ACC112 (cell line): ENCODE measurements at regions not wholly inside any gene's neighbourhood (a gene's known extent, or its start where the extent isn't known, plus 50 kb on each side); places are given as distances from the start of the nearest gene placed in this dataset.
A peak's percentile ranks its signal among the peaks of the same experiment; 100 is the strongest.

Experiments
- H2AFZ ChIP-seq: fragments of 200-600 bp; sonication (generic); one replicate; pipeline ENCODE4 v1.6.0; 2017; ENCODE audit warnings: antibody characterized with exemption, low read length; ENCODE audit not compliant: unreplicated experiment
- H3K27ac ChIP-seq: fragments of 200-600 bp; sonication (generic); 2 replicates; pipeline ENCODE4 v1.5.1; 2014; ENCODE audit warnings: low read depth, mild to moderate bottlenecking, antibody characterized with exemption, low read length, moderate library complexity
- H3K27me3 ChIP-seq: fragments of 200-600 bp; sonication (generic); 2 replicates; pipeline ENCODE4 v1.6.1; 2014; ENCODE audit warnings: mild to moderate bottlenecking, antibody characterized with exemption, low read length, moderate library complexity, mixed read lengths; ENCODE audit not compliant: insufficient read depth
- H3K36me3 ChIP-seq: fragments of 200-600 bp; sonication (generic); 2 replicates; pipeline ENCODE4 v1.6.1; 2016; ENCODE audit warnings: mild to moderate bottlenecking, antibody characterized with exemption, low read length, moderate library complexity, mixed read lengths; ENCODE audit not compliant: insufficient read depth
- H3K4me1 ChIP-seq: fragments of 200-600 bp; sonication (generic); one replicate; pipeline ENCODE4 v1.6.1; 2016; ENCODE audit warnings: low read length, mixed read lengths; ENCODE audit not compliant: insufficient read depth, unreplicated experiment, control insufficient read depth
- H3K4me3 ChIP-seq: fragments of 200-600 bp; sonication (generic); 2 replicates; pipeline ENCODE4 v1.5.1; 2014; ENCODE audit warnings: mild to moderate bottlenecking, low read depth, low read length
- H3K79me2 ChIP-seq: fragments of 200-600 bp; sonication (generic); one replicate; pipeline ENCODE4 v1.6.0; 2016; ENCODE audit warnings: low read length; ENCODE audit not compliant: control insufficient read depth, unreplicated experiment, insufficient read depth

DNA sequence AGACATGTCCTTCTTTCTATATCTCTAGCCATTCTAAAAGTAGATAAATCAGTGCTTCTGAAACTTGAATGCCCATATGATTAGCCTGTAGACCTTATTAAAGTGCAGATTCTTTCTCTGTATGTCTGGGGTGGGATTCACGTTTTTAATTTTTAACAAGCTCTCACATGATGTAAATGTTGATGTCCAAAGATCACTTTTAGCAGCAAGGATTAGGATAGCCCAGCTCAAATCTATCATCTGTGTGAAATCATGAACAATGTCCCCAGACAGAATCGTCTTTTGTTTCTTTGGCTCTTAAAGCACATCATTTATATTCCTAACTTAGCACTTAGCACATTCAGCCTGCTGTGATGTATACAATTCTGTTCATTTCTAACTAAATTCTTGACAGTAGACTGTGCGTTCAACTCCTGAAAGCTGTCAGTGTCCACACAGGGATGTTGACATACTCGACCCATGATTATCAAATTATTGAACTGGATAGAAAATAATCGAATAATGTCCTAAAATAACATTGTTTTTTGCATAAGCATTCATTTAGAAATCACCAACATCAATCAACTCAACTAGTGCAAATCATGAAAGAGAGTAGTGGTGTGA is 102.1 kb upstream of the MLIP start:
- Histone ChIP-seq H3K27me3 (no peaks in the 10 kb centered on the region), H3K27ac (no peak overlapping the region), H3K36me3 (no peaks in the 10 kb centered on the region), H3K4me3 (no peak overlapping the region), H3K4me1 (peaks cover 12% of the 10 kb centered on the region), H3K79me2 (no peaks in the 10 kb centered on the region), H2AFZ (no peak overlapping the region)

DNA sequence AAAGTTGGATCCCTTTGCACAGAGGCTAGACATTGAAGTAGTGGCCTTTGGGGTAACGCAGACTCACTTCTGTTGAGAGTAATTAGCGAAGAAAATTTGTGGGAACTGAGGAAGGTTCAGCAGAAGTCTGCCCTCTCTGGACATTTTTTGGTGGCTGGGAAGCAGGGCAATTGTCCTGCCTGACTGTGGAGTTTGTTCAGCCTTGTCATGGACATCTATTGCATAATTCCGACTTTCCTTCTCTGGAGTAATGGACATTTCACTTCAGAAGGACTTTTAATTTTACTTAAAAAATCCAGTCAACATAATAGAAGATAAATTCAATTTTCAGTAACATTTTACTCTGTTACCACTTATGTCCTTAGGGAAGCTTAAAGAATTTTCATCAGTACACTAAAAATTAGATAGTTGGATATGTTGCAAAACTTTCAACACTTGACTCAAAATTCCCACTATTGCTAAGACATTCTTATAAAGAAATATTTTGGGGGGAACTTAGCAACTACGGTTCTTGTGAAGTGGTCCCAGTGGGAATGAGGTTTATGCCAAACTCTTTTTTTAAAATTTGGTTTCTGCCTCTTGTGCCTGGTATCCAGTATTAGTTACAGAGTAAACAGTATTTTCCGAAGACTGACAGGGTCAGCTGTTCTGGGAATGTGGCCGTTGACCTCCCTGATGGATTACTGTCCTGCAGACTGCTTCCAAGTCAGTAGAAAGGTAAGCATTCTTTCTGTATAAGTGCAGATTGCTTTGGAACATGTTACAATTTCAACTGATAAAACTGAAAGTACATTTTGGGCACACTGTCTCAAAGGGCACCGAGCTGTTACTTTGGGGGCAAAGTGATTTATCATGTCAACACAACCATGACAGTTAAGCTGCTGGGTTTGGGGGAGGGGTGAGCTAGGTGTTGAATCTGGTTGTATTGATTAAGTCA is 100.6 kb upstream of the MLIP start:
- peak overlapping the region; percentile 63 for H3K4me3 ChIP-seq
- no peaks in the 10 kb centered on the region for H3K27me3 ChIP-seq
- H2AFZ ChIP-seq = peak overlapping the region; percentile 64
- peak overlapping the region; percentile 70 for H3K27ac ChIP-seq
- H3K79me2 ChIP-seq = no peaks in the 10 kb centered on the region
- no peaks in the 10 kb centered on the region for H3K36me3 ChIP-seq
- H3K4me1 ChIP-seq = peaks cover 12% of the 10 kb centered on the region

DNA sequence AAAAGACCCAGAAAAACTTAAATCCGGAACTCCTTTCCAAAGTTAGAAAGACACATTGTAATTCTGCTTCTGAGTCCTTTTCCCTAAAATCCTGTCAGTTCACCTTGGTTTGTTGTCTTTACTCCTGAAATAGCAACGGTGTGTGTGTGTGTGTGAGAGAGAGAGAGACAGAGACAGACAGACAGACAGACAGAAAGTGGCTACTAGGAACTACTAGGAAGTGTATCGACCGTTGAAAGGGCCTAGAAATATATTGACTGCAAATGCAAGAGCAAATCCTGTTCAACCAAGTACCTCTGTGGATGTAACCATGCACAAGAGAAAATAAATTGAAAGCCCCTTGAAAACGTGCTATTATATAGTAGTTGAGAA is 100.0 kb upstream of the MLIP start:
- Histone ChIP-seq H3K79me2 (no peaks in the 10 kb centered on the region), H3K4me3 (peak overlapping the region; percentile 63), H3K4me1 (peaks cover 12% of the 10 kb centered on the region), H3K27ac (peak overlapping the region; percentile 70), H3K27me3 (no peaks in the 10 kb centered on the region), H3K36me3 (no peaks in the 10 kb centered on the region), H2AFZ (no peak overlapping the region)

DNA sequence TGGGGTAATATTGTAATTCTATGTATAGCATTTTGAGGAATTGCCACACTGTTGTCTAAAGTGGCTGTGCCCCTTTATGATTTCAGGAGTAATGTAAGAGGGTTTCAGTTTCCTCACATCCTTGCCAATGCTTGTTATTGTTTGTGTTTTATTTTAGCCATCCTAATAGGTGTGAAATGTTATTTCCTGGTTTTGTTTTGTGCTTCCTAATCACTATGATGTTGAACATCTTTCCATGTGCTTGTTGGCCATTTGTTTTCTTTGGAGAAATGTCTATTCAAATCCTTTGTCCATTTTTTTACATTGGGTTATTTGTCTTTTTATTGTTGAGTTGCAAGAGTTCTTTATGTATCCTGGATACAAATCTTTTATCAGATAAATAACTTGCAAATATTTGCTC is 97.3 kb upstream of the MLIP start:
- peaks cover 12% of the 10 kb centered on the region for H3K4me1 ChIP-seq
- H3K4me3 ChIP-seq = no peak overlapping the region
- no peak overlapping the region for H2AFZ ChIP-seq
- no peak overlapping the region for H3K27ac ChIP-seq
- H3K27me3 ChIP-seq = no peaks in the 10 kb centered on the region
- H3K36me3 ChIP-seq = no peaks in the 10 kb centered on the region
- H3K79me2 ChIP-seq = no peaks in the 10 kb centered on the region

DNA sequence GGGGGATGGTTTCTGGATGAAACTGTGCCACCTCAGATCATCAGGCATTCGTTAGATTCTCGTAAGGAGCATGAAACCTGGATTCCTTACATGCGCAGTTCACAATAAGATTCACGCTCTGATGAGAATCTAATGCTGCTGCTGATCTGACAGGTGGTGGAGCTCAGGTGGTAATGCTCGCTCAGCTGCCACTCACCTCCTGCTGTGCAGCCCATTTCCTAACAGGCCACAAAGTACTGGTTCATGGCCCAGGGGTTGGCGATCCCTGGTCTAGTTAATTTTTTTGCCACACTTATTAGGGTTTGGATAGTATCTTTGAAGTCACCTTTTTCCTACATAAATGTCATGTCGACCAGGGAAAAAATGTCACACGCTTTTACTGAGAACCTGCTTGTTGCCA is 96.8 kb upstream of the MLIP start:
- H3K4me1 ChIP-seq = peaks cover 12% of the 10 kb centered on the region
- no peaks in the 10 kb centered on the region for H3K79me2 ChIP-seq
- H3K27ac ChIP-seq = no peak overlapping the region
- no peak overlapping the region for H2AFZ ChIP-seq
- H3K4me3 ChIP-seq = no peak overlapping the region
- H3K27me3 ChIP-seq = no peaks in the 10 kb centered on the region
- no peaks in the 10 kb centered on the region for H3K36me3 ChIP-seq

DNA sequence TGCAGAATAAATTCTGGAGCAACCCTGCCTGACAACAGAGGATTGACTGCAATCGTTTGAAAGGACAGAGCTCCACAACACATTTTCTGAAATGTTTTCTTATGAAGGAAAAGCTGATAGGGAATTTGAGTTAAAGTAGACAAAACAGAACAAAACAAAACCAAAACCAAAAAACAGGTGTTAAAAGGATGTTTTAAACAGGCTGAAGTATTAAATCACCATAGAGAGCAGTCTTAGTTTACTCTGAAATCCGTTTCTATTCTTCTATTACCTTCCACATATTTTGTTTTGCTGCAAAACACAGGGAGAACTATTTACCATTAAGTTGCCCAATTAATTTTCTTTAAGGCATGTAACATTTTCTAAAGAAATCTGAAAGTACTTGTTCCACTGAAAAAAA is 93.4 kb upstream of the MLIP start:
- H3K27me3 ChIP-seq = no peaks in the 10 kb centered on the region
- no peaks in the 10 kb centered on the region for H3K36me3 ChIP-seq
- no peaks in the 10 kb centered on the region for H3K79me2 ChIP-seq
- H3K4me3 ChIP-seq = no peak overlapping the region
- H3K27ac ChIP-seq = no peak overlapping the region
- no peaks in the 10 kb centered on the region for H3K4me1 ChIP-seq
- no peak overlapping the region for H2AFZ ChIP-seq

DNA sequence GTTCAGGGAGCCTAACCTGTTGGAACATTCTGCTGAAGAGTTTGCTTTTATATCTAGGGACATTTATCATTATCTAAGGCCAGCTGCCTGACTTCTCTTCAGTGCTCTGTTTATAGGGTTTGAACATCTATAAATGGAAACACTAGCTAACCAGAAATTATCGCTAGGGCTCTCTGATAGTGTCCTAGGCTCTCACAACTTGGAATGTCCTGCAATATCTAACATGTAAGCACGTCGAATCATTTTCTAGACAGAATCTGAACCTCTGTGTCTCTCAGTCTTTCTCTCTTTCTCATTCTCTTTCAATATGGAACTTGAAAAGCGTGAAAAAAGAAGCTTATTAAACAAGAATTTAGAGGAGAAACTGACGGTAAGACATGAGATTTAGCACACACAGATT is 92.5 kb upstream of the MLIP start:
- no peak overlapping the region for H2AFZ ChIP-seq
- H3K27me3 ChIP-seq = no peaks in the 10 kb centered on the region
- H3K36me3 ChIP-seq = no peaks in the 10 kb centered on the region
- H3K79me2 ChIP-seq = no peaks in the 10 kb centered on the region
- H3K4me1 ChIP-seq = no peaks in the 10 kb centered on the region
- no peak overlapping the region for H3K4me3 ChIP-seq
- H3K27ac ChIP-seq = no peak overlapping the region

DNA sequence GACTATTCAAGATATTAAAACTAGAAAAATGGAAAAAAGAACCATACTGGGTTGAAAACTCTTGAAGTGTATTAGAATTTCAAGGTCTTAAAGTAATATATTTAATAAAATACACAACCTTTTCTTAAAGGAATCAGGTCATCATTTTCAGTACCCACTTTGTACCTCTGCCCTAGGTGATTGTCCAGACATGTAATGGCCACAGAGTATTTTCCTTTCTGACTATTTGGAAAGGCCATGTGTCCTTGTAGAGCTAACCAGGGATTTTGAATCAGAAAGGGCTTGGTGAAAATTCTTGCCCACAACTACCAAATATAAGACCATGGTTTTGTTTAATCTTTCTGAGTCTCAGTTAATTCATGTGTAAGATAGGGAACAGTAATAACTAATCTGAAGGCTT is 91.4 kb upstream of the MLIP start:
- Histone ChIP-seq H3K4me1 (no peaks in the 10 kb centered on the region), H3K4me3 (no peak overlapping the region)

DNA sequence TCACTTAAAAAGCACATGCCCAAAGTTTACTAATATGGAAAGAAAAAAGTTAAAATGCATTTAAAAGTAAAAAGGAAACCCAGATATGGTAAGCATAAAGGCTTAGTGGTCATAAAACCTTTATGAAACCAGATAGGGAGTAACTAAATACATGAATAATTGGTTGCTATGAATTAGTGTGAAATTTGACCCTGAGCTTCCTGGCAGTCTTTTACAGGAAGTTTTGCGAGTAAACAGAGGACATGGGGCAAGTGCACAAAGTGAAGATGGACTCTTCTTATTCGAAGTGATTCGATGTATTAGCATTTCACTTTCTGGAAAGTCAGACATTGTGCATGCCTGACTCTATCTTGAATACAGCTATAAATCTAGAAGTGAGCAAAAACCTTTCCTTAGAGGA is 90.9 kb upstream of the MLIP start:
- no peak overlapping the region for H2AFZ ChIP-seq
- no peaks in the 10 kb centered on the region for H3K79me2 ChIP-seq
- no peaks in the 10 kb centered on the region for H3K27me3 ChIP-seq
- H3K36me3 ChIP-seq = no peaks in the 10 kb centered on the region
- no peak overlapping the region for H3K27ac ChIP-seq
- no peaks in the 10 kb centered on the region for H3K4me1 ChIP-seq
- no peak overlapping the region for H3K4me3 ChIP-seq

More for the DNA sequence above, 91.4 kb upstream of the MLIP start:
- no peak overlapping the region for H3K27ac ChIP-seq
- no peaks in the 10 kb centered on the region for H3K79me2 ChIP-seq
- H2AFZ ChIP-seq = no peak overlapping the region
- no peaks in the 10 kb centered on the region for H3K27me3 ChIP-seq
- H3K36me3 ChIP-seq = no peaks in the 10 kb centered on the region

DNA sequence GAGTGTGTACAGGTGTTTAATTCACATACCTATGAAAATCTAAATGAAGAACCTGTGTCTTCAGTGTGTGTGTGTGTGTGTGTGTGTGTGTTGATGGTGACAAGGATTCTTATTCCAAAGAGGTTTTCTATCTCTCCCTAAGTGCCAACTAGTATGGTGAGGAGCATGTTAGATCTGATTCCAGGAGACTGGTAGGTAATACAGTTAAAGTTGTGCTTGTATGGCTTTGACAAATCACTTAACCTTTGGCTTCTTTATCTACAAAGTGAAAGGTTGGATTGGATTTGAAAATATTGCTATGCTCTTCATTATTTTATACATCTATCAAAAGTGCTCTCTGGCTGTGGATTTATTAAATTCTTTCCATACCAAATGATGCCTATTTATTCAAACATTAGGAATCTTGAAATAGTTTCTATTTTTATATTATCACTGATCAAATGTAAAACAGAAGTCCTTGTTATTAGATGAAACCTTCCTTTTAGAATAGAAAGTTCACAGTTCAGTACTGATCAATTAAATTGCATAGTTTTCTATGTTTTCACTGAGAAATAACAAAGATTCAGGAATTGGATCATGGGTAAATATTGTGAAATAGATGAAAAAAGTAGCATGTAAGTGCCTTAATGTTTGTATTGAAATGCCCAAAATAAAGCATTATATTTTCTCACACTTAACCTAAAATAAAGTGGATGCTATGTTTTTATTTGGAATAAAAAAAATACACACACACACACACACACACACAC is 84.4 kb upstream of the MLIP start:
- no peaks in the 10 kb centered on the region for H3K27me3 ChIP-seq
- H3K79me2 ChIP-seq = no peaks in the 10 kb centered on the region
- H3K36me3 ChIP-seq = no peaks in the 10 kb centered on the region
- H3K4me1 ChIP-seq = no peaks in the 10 kb centered on the region
- H3K27ac ChIP-seq = no peak overlapping the region
- no peak overlapping the region for H3K4me3 ChIP-seq
- H2AFZ ChIP-seq = no peak overlapping the region
